ENCODE measurements at regions not wholly inside any gene's neighbourhood (a gene's known extent, or its start where the extent isn't known, plus 50 kb on each side); places are given as distances from the start of the nearest gene placed in this dataset.

DNA sequence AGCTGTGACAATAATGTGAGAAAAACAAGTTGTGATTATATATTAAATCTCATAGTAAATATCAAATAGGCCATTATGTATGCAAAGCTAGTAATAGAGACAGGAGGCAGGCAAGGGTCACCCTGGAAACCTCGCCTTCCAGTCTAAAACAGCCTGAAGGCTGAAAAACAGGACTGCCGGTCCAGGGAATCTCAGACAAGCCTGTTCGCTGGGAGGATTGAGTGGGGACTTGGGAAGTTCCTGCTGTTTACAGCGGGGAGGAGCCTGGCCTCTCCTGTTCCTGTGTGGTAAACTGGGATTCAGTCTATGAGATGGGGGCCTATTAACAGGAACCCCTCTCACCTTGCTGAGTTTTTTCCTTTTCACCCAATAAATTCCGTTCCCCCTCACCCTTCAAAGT, 2317.3 kb downstream of the PCDH7 start:
- TF ChIP-seq POLR2A (IDR thresholded peaks at IDR 0.05), result no peak
- TF ChIP-seq, protein P1, sequence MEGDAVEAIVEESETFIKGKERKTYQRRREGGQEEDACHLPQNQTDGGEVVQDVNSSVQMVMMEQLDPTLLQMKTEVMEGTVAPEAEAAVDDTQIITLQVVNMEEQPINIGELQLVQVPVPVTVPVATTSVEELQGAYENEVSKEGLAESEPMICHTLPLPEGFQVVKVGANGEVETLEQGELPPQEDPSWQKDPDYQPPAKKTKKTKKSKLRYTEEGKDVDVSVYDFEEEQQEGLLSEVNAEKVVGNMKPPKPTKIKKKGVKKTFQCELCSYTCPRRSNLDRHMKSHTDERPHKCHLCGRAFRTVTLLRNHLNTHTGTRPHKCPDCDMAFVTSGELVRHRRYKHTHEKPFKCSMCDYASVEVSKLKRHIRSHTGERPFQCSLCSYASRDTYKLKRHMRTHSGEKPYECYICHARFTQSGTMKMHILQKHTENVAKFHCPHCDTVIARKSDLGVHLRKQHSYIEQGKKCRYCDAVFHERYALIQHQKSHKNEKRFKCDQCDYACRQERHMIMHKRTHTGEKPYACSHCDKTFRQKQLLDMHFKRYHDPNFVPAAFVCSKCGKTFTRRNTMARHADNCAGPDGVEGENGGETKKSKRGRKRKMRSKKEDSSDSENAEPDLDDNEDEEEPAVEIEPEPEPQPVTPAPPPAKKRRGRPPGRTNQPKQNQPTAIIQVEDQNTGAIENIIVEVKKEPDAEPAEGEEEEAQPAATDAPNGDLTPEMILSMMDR (IDR thresholded peaks at IDR 0.05), result no peak

Measured in right lobe of liver (tissue), 4 donors.